ENCODE measurements at regions not wholly inside any gene's neighbourhood (a gene's known extent, or its start where the extent isn't known, plus 50 kb on each side); places are given as distances from the start of the nearest gene placed in this dataset.

GRCh38 chr1:202067188-202067974, 55.3 kb upstream of the GPR37L1 start (continued):
- TF ChIP-seq VEZF1 (CRISPR knock-in tag; IDR thresholded peaks at IDR 0.05) (no peak), RFX1 (IDR thresholded peaks at IDR 0.05) (no peak), THAP7 (CRISPR knock-in tag; IDR thresholded peaks at IDR 0.05) (no peak), FOS (IDR thresholded peaks at IDR 0.05; ENCODE audit: extremely low read depth, insufficient read length) (no peak), KHSRP (IDR thresholded peaks at IDR 0.05) (no peak), TEAD1 (CRISPR knock-in tag; IDR thresholded peaks at IDR 0.05) (no peak), NCOA6 (IDR thresholded peaks at IDR 0.05) (no peak), TFAP4 (CRISPR knock-in tag; IDR thresholded peaks at IDR 0.05; ENCODE audit: borderline replicate concordance) (peak; percentile 83), BCL6 (CRISPR knock-in tag; IDR thresholded peaks at IDR 0.05) (no peak), ZC3H8 (IDR thresholded peaks at IDR 0.05) (no peak), CREB3L1 (IDR thresholded peaks at IDR 0.05; ENCODE audit: borderline replicate concordance, low read depth) (no peak), TEAD4 (IDR thresholded peaks at IDR 0.05; ENCODE audit: low read length) (peak; percentile 90), TEAD4 (CRISPR knock-in tag; IDR thresholded peaks at IDR 0.05; ENCODE audit: borderline replicate concordance) (no peak), TOE1 (IDR thresholded peaks at IDR 0.05; ENCODE audit: borderline replicate concordance) (no peak), TOE1 (CRISPR knock-in tag; IDR thresholded peaks at IDR 0.05; ENCODE audit: borderline replicate concordance, low read depth) (no peak), HLTF (IDR thresholded peaks at IDR 0.05) (no peak), IFI16 (CRISPR knock-in tag; IDR thresholded peaks at IDR 0.05) (no peak), ZNF280A (IDR thresholded peaks at IDR 0.05; ENCODE audit: low read depth, partially characterized antibody) (no peak), ZNF764 (CRISPR knock-in tag; IDR thresholded peaks at IDR 0.05; ENCODE audit: low read depth) (no peak), HOXB6 (CRISPR knock-in tag; IDR thresholded peaks at IDR 0.05; ENCODE audit: borderline replicate concordance) (no peak)

Data from K562 (cell line).